ENCODE measurements at regions not wholly inside any gene's neighbourhood (a gene's known extent, or its start where the extent isn't known, plus 50 kb on each side); places are given as distances from the start of the nearest gene placed in this dataset.

DNA sequence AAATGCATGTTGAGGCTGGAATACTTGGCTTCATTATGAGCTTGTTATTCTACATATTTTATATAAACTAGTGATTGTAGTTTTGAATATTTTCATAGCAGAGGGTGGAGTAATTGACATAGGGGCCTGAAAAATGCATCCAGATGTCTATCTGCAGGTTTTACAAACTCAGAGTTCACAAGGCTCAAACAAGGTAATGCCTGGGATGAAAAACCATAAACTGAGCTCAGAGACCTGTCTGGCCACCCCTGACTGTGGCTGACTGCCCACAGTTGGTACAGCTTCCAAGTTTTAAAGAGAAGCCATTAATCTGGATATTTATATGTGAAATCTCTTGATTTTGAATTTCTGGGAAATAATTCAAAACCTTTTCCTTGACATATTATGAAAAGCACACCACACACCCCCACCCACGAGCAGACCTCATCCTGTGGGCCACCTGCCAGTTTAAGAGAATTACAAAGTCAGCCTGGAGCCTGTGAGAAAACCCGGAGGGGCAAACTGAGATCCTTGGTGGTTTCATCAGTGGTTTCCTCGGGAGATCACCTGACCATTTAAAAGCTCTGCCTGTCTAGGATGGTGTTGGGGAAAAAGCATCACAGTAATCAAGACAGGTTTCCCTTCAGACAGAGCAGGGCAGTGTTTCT lies 230.1 kb downstream of the SAMD5 start:
- no peaks in the 10 kb centered on the region for H3K9me3 ChIP-seq (ENCODE audit: control insufficient read depth, low read length)
- Mint-ChIP-seq H3K27ac (no peak overlapping the region), H3K27me3 (ENCODE audit: insufficient read depth) (no peaks in the 10 kb centered on the region), H3K4me1 (peaks cover 9% of the 10 kb centered on the region), H3K36me3 (ENCODE audit: low read depth) (no peaks in the 10 kb centered on the region), H3K4me3 (no peak overlapping the region), H3K9me3 (no peaks in the 10 kb centered on the region)
- H3K4me1 ChIP-seq (ENCODE audit: control insufficient read depth, insufficient read depth, low read length): peaks cover 3% of the 10 kb centered on the region
- WGBS, 2 experiments (ENCODE audit: insufficient coverage in 1 of 2, insufficient read length in 1 of 2): 79 to 100% methylated on average over 1 to 3 of the region's 3 CpGs
- H3K4me3 ChIP-seq (ENCODE audit: low read length): no peak overlapping the region
- TF ChIP-seq, protein P1, sequence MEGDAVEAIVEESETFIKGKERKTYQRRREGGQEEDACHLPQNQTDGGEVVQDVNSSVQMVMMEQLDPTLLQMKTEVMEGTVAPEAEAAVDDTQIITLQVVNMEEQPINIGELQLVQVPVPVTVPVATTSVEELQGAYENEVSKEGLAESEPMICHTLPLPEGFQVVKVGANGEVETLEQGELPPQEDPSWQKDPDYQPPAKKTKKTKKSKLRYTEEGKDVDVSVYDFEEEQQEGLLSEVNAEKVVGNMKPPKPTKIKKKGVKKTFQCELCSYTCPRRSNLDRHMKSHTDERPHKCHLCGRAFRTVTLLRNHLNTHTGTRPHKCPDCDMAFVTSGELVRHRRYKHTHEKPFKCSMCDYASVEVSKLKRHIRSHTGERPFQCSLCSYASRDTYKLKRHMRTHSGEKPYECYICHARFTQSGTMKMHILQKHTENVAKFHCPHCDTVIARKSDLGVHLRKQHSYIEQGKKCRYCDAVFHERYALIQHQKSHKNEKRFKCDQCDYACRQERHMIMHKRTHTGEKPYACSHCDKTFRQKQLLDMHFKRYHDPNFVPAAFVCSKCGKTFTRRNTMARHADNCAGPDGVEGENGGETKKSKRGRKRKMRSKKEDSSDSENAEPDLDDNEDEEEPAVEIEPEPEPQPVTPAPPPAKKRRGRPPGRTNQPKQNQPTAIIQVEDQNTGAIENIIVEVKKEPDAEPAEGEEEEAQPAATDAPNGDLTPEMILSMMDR (conservative IDR thresholded peaks at IDR 0.05): no peak
- H3K27me3 ChIP-seq (ENCODE audit: control insufficient read depth, insufficient read depth, low read length, poor library complexity, severe bottlenecking): no peaks in the 10 kb centered on the region
- no peak overlapping the region for H3K9ac ChIP-seq (ENCODE audit: extremely low read depth, low read length, poor library complexity, severe bottlenecking)
- no peaks in the 10 kb centered on the region for H3K36me3 ChIP-seq (ENCODE audit: control insufficient read depth, insufficient read depth, low read length)
- H3K27ac ChIP-seq (ENCODE audit: low read depth, low read length): no peak overlapping the region
- DNase-seq: no peak

DNA sequence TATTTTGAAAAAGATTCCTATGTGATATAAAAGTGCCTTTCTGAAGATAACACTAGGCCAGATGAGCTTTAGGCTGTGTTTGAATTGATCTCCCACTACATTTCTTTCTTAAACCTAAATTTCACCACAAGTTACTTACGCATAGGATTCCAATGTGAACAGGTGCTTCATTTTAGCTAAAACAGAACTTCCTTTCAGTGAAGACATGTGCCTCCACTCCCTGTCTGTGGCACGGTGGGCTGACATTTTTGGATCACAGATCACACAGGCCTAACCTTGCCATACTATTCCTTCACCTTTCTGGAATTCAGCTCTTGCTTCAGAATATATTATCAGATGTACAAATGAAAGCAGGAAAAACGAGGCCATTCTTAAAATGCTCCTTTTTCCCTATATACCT lies 231.8 kb downstream of the SAMD5 start:
- peaks cover 7% of the 10 kb centered on the region for H3K4me1 Mint-ChIP-seq
- H3K27me3 ChIP-seq (ENCODE audit: control insufficient read depth, insufficient read depth, low read length, poor library complexity, severe bottlenecking): no peaks in the 10 kb centered on the region
- H3K27me3 Mint-ChIP-seq (ENCODE audit: insufficient read depth): no peaks in the 10 kb centered on the region
- no peaks in the 10 kb centered on the region for H3K9me3 Mint-ChIP-seq
- no peaks in the 10 kb centered on the region for H3K9me3 ChIP-seq (ENCODE audit: control insufficient read depth, low read length)
- H3K36me3 ChIP-seq (ENCODE audit: control insufficient read depth, insufficient read depth, low read length): no peaks in the 10 kb centered on the region
- no peak overlapping the region for H3K4me3 Mint-ChIP-seq
- H3K36me3 Mint-ChIP-seq (ENCODE audit: low read depth): no peaks in the 10 kb centered on the region
- no peak overlapping the region for H3K9ac ChIP-seq (ENCODE audit: extremely low read depth, low read length, poor library complexity, severe bottlenecking)
- no peak overlapping the region for H3K27ac Mint-ChIP-seq
- no peak overlapping the region for H3K4me3 ChIP-seq (ENCODE audit: low read length)
- no peak for DNase-seq
- H3K27ac ChIP-seq (ENCODE audit: low read depth, low read length): no peak overlapping the region
- peaks cover 3% of the 10 kb centered on the region for H3K4me1 ChIP-seq (ENCODE audit: control insufficient read depth, insufficient read depth, low read length)
- WGBS, 2 experiments (ENCODE audit: insufficient coverage in 1 of 2, insufficient read length in 1 of 2): 91 to 95% methylated on average over 2 of the region's 3 CpGs
- TF ChIP-seq, protein P1 (conservative IDR thresholded peaks at IDR 0.05): no peak

DNA sequence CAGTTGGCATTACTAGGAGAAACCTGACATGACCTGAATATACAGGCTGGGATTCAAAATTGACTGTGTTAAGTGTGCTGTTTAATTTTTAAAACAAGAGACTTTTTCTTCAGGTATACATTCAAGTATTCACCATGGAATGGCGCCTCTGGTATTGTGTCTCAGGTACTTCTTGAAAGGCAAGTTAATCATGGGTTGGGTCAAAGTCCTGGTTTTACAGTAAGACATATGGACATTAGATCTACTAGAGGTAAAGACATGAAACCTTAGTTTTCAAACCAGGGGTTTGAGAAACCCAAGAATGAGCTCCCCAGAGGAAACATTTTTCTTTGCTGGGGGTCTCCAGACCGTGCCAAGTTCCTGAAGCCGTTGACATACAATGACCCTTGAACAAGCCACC lies 232.4 kb downstream of the SAMD5 start:
- H3K4me3 ChIP-seq (ENCODE audit: low read length): no peak overlapping the region
- peaks cover 1% of the 10 kb centered on the region for H3K4me1 ChIP-seq (ENCODE audit: control insufficient read depth, insufficient read depth, low read length)
- peaks cover 5% of the 10 kb centered on the region for H3K4me1 Mint-ChIP-seq
- H3K9me3 Mint-ChIP-seq: no peaks in the 10 kb centered on the region
- WGBS, 2 experiments (ENCODE audit: insufficient coverage in 1 of 2, insufficient read length in 1 of 2): 77 to 100% methylated on average over 1 to 3 of the region's 3 CpGs
- TF ChIP-seq, protein P1 (conservative IDR thresholded peaks at IDR 0.05): no peak
- H3K27me3 Mint-ChIP-seq (ENCODE audit: insufficient read depth): no peaks in the 10 kb centered on the region
- no peak overlapping the region for H3K27ac ChIP-seq (ENCODE audit: low read depth, low read length)
- H3K4me3 Mint-ChIP-seq: no peak overlapping the region
- H3K9me3 ChIP-seq (ENCODE audit: control insufficient read depth, low read length): no peaks in the 10 kb centered on the region
- H3K27me3 ChIP-seq (ENCODE audit: control insufficient read depth, insufficient read depth, low read length, poor library complexity, severe bottlenecking): no peaks in the 10 kb centered on the region
- no peak overlapping the region for H3K27ac Mint-ChIP-seq
- no peak overlapping the region for H3K9ac ChIP-seq (ENCODE audit: extremely low read depth, low read length, poor library complexity, severe bottlenecking)
- no peaks in the 10 kb centered on the region for H3K36me3 Mint-ChIP-seq (ENCODE audit: low read depth)
- no peak for DNase-seq
- no peaks in the 10 kb centered on the region for H3K36me3 ChIP-seq (ENCODE audit: control insufficient read depth, insufficient read depth, low read length)

Data from endodermal cell (in vitro differentiated cells).